Psoas muscle (tissue), 7 donors: ENCODE measurements at regions not wholly inside any gene's neighbourhood (a gene's known extent, or its start where the extent isn't known, plus 50 kb on each side); places are given as distances from the start of the nearest gene placed in this dataset.

Experiments
- ATAC-seq, 4 donors: fragments of 200-7000 bp; cut with Tn5 transposase; one replicate each; pipeline ENCODE4 v1.9.1; 2020; ENCODE audit warnings: moderate library complexity in 3 of 4, mild to moderate bottlenecking in 2 of 4
- DNase-seq, 2 donors: peaks; one replicate each; pipeline ENCODE4 v3.0.0-alpha.2; 2020
- H3K27ac ChIP-seq: fragments of 200-600 bp; one replicate; pipeline ENCODE4 v1.8.0; 2022
- H3K27me3 ChIP-seq, 3 donors: fragments of 200-600 bp in 1 of 3; one replicate each; pipeline versions ENCODE4 v1.6.1 to v1.8.0; 2013 to 2022; ENCODE audit warnings: low read length in 2 of 3, mild to moderate bottlenecking in 2 of 3, moderate library complexity in 1 of 3; ENCODE audit not compliant: insufficient read depth in 3 of 3
- H3K36me3 ChIP-seq, 2 donors: fragments of 200-600 bp in 1 of 2; one replicate each; pipeline versions ENCODE4 v1.6.1 to v1.8.0; 2013 to 2022; ENCODE audit warnings: low read depth in 1 of 2, mild to moderate bottlenecking in 1 of 2, moderate library complexity in 1 of 2; ENCODE audit not compliant: insufficient read depth in 1 of 2
- H3K4me1 ChIP-seq: fragments of 200-600 bp; one replicate; pipeline ENCODE4 v1.8.0; 2022
- H3K4me3 ChIP-seq: fragments of 200-600 bp; one replicate; pipeline ENCODE4 v1.8.0; 2022; ENCODE audit warnings: mild to moderate bottlenecking
- H3K9me3 ChIP-seq: fragments of 200-600 bp; one replicate; pipeline ENCODE4 v1.8.0; 2022
- WGBS, 3 donors: extraction: QIAGEN DNeasy Blood & Tissue Kit; methylation state at CpG; one replicate each; pipeline versions ENCODE4 v1.1.6 to v1.1.7; 2013; 5-methylcytosine and 5-hydroxymethylcytosine counted together
- intact Hi-C, 2 donors: fragments of 100-400 bp; cut with DNase I; formaldehyde crosslinking; loops; one replicate each; pipeline versions ENCODE4 v1.11.0 to v1.14.2; 2022
- TF ChIP-seq, protein P1 (sequence below): fragments of 200-600 bp; IDR thresholded peaks from one replicate; pipeline ENCODE4 v1.8.0; 2022; ENCODE audit warnings: antibody characterized with exemption
- donor health status: healthy with polysubstance abuse.
- donor health status: DM: no; HTN: no; CAD: no; lungs with moderate emphysema.
- donor health status: Bipolar disorder and iron deficiency.
- donor health status: healthy.
- donor health status: DM: yes; HTN: yes; CAD: no.
- donor health status: DM: no; HTN: no; CAD: no.
- donor health status: DM: yes; HTN: yes; CAD: no.

- no peaks in the 10 kb centered on the region for H3K27me3 ChIP-seq
- H3K4me1 ChIP-seq = no peaks in the 10 kb centered on the region
- H3K9me3 ChIP-seq = no peaks in the 10 kb centered on the region
- intact Hi-C loops = no loop called here
- H3K27ac ChIP-seq = no peak overlapping the region
- DNase-seq (no peak), ATAC-seq (no peak)
- TF ChIP-seq, protein P1, sequence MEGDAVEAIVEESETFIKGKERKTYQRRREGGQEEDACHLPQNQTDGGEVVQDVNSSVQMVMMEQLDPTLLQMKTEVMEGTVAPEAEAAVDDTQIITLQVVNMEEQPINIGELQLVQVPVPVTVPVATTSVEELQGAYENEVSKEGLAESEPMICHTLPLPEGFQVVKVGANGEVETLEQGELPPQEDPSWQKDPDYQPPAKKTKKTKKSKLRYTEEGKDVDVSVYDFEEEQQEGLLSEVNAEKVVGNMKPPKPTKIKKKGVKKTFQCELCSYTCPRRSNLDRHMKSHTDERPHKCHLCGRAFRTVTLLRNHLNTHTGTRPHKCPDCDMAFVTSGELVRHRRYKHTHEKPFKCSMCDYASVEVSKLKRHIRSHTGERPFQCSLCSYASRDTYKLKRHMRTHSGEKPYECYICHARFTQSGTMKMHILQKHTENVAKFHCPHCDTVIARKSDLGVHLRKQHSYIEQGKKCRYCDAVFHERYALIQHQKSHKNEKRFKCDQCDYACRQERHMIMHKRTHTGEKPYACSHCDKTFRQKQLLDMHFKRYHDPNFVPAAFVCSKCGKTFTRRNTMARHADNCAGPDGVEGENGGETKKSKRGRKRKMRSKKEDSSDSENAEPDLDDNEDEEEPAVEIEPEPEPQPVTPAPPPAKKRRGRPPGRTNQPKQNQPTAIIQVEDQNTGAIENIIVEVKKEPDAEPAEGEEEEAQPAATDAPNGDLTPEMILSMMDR = no peak
- H3K4me3 ChIP-seq = no peak overlapping the region
- no peaks in the 10 kb centered on the region for H3K36me3 ChIP-seq
- 93 to 95% (median 94%) methylated on average over 9 of the region's 9 CpGs for WGBS, 3 donors
These were observed 100.5 kb downstream of the CFAP44 start for GRCh38 chr3:113340785-113341184.

- ATAC-seq (peak in 1 of 4 donors; percentile 16), DNase-seq (no peak)
- intact Hi-C loops = no loop called here
- Histone ChIP-seq H3K9me3 (no peaks in the 10 kb centered on the region), H3K4me3 (no peak overlapping the region), H3K27me3 (no peaks in the 10 kb centered on the region), H3K36me3 (no peaks in the 10 kb centered on the region), H3K4me1 (no peaks in the 10 kb centered on the region), H3K27ac (no peak overlapping the region)
- 88 to 91% (median 90%) methylated on average over 9 of the region's 9 CpGs for WGBS, 3 donors
- TF ChIP-seq, protein P1 = no peak
These were observed 101.6 kb downstream of the CFAP44 start for GRCh38 chr3:113339616-113340244.
